Endodermal cell (in vitro differentiated cells): ENCODE measurements at regions not wholly inside any gene's neighbourhood (a gene's known extent, or its start where the extent isn't known, plus 50 kb on each side); places are given as distances from the start of the nearest gene placed in this dataset.

Source experiments
- DNase-seq: peaks from one replicate; pipeline ENCODE4 v3.0.0-alpha.2; 2017
- H3K27ac ChIP-seq: 2 replicates; pipeline ENCODE4 v1.5.1; 2013; ENCODE audit warnings: mild to moderate bottlenecking, low read depth, low read length, moderate library complexity
- H3K27me3 ChIP-seq: 2 replicates; pipeline ENCODE4 v1.6.1; 2013; ENCODE audit warnings: mild to moderate bottlenecking, low read length, moderate library complexity; ENCODE audit not compliant: insufficient read depth, control insufficient read depth, poor library complexity, severe bottlenecking
- H3K36me3 ChIP-seq: 2 replicates; pipeline ENCODE4 v1.7.0; 2013; ENCODE audit warnings: mild to moderate bottlenecking, low read length, moderate library complexity; ENCODE audit not compliant: control insufficient read depth, insufficient read depth
- H3K4me1 ChIP-seq: one replicate; pipeline ENCODE4 v1.7.0; 2013; ENCODE audit warnings: low read length; ENCODE audit not compliant: control insufficient read depth, insufficient read depth
- H3K4me3 ChIP-seq: 2 replicates; pipeline ENCODE4 v1.5.1; 2013; ENCODE audit warnings: mild to moderate bottlenecking, low read length, moderate library complexity
- H3K9ac ChIP-seq: 2 replicates; pipeline ENCODE4 v1.6.1; 2013; ENCODE audit warnings: mild to moderate bottlenecking, low read length, moderate library complexity; ENCODE audit not compliant: poor library complexity, severe bottlenecking; ENCODE audit errors: extremely low read depth
- H3K9me3 ChIP-seq: 2 replicates; pipeline ENCODE4 v1.6.1; 2013; ENCODE audit warnings: mild to moderate bottlenecking, low read length, moderate library complexity; ENCODE audit not compliant: control insufficient read depth
- H3K27ac Mint-ChIP-seq: 2 replicates; pipeline ENCODE4 v1.8.0; 2020; ENCODE audit warnings: mixed read lengths
- H3K27me3 Mint-ChIP-seq: 2 replicates; pipeline ENCODE4 v1.8.0; 2021; ENCODE audit warnings: mild to moderate bottlenecking, mixed read lengths; ENCODE audit not compliant: insufficient read depth
- H3K36me3 Mint-ChIP-seq: 2 replicates; pipeline ENCODE4 v1.8.0; 2020; ENCODE audit warnings: low read depth, mixed read lengths
- H3K4me1 Mint-ChIP-seq: 2 replicates; pipeline ENCODE4 v1.8.0; 2020; ENCODE audit warnings: mixed read lengths
- H3K4me3 Mint-ChIP-seq: 2 replicates; pipeline ENCODE4 v1.8.0; 2020; ENCODE audit warnings: mild to moderate bottlenecking, moderate library complexity, mixed read lengths
- H3K9me3 Mint-ChIP-seq: 2 replicates; pipeline ENCODE4 v1.8.0; 2020; ENCODE audit warnings: mild to moderate bottlenecking, mixed read lengths
- WGBS, 2 experiments: methylation state at CpG; one replicate each; pipeline versions ENCODE4 v1.1.5 to v1.1.7; 2013; ENCODE audit warnings: missing lambda C conversion rate in 2 of 2, mixed read lengths in 1 of 2; ENCODE audit not compliant: insufficient coverage in 1 of 2, insufficient read length in 1 of 2; 5-methylcytosine and 5-hydroxymethylcytosine counted together
- TF ChIP-seq, protein P1 (sequence below): fragments of 200-600 bp; sonication (generic); conservative IDR thresholded peaks from 2 replicates; pipeline ENCODE4 v1.5.0; 2021; ENCODE audit warnings: antibody characterized with exemption, mild to moderate bottlenecking

DNA sequence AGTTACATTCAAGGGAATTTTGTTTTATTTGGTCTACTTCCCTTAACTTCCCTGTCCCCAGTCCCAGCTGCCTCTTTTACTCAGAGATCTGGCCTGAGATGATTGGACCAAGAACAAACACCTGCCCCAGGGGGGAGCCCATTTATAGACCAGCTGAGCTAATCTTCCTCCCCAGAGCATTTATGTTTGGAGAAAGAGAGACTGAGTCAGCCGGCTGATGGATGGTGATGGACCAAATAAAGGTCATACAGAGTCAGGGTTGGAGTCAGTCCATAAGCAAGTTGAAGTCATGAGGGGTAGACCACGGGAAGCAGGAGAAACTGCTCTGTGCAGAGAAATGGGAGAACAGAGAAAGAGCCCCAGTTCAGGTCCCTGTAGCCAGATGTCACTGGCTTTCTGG is 77.7 kb downstream of the TMEM174 start:
- 50 to 78% methylated on average over 1 to 2 of the region's 2 CpGs for WGBS, 2 experiments
- Mint-ChIP-seq H3K9me3 (no peaks in the 10 kb centered on the region), H3K27ac (no peak overlapping the region), H3K36me3 (no peaks in the 10 kb centered on the region), H3K4me1 (peaks cover 18% of the 10 kb centered on the region), H3K4me3 (no peak overlapping the region), H3K27me3 (peaks cover 61% of the 10 kb centered on the region)
- Histone ChIP-seq H3K9me3 (no peaks in the 10 kb centered on the region), H3K4me3 (no peak overlapping the region), H3K9ac (no peak overlapping the region), H3K27me3 (no peaks in the 10 kb centered on the region), H3K4me1 (no peaks in the 10 kb centered on the region), H3K36me3 (no peaks in the 10 kb centered on the region), H3K27ac (no peak overlapping the region)
- TF ChIP-seq, protein P1, sequence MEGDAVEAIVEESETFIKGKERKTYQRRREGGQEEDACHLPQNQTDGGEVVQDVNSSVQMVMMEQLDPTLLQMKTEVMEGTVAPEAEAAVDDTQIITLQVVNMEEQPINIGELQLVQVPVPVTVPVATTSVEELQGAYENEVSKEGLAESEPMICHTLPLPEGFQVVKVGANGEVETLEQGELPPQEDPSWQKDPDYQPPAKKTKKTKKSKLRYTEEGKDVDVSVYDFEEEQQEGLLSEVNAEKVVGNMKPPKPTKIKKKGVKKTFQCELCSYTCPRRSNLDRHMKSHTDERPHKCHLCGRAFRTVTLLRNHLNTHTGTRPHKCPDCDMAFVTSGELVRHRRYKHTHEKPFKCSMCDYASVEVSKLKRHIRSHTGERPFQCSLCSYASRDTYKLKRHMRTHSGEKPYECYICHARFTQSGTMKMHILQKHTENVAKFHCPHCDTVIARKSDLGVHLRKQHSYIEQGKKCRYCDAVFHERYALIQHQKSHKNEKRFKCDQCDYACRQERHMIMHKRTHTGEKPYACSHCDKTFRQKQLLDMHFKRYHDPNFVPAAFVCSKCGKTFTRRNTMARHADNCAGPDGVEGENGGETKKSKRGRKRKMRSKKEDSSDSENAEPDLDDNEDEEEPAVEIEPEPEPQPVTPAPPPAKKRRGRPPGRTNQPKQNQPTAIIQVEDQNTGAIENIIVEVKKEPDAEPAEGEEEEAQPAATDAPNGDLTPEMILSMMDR, result no peak
- no peak for DNase-seq

- 97% methylated on average over 1 of the region's 2 CpGs; no CpG with 5 or more reads in 1 of the 2 experiments for WGBS, 2 experiments
- TF ChIP-seq, protein P1, result no peak
- H3K4me1 Mint-ChIP-seq, result peaks cover 16% of the 10 kb centered on the region
These were observed 69.7 kb downstream of the TMEM174 start for GRCh38 chr5:73242735-73243134.

GRCh38 chr5:73238873-73239272 is 65.9 kb downstream of the TMEM174 start:
- Mint-ChIP-seq H3K9me3 (no peaks in the 10 kb centered on the region), H3K27me3 (peaks cover 45% of the 10 kb centered on the region), H3K4me3 (no peak overlapping the region), H3K4me1 (no peaks in the 10 kb centered on the region), H3K36me3 (no peaks in the 10 kb centered on the region), H3K27ac (no peak overlapping the region)
- WGBS, 2 experiments, result 96 to 100% methylated on average over 1 to 2 of the region's 2 CpGs
- TF ChIP-seq, protein P1, result no peak
- no peaks in the 10 kb centered on the region for H3K9me3 ChIP-seq
- H3K36me3 ChIP-seq, result no peaks in the 10 kb centered on the region
- H3K4me3 ChIP-seq, result no peak overlapping the region
- H3K27ac ChIP-seq, result no peak overlapping the region
- no peak for DNase-seq
- peaks cover 65% of the 10 kb centered on the region for H3K27me3 ChIP-seq
- H3K4me1 ChIP-seq, result no peaks in the 10 kb centered on the region
- H3K9ac ChIP-seq, result no peak overlapping the region

More at GRCh38 chr5:73242735-73243134, 69.7 kb downstream of the TMEM174 start:
- no peak overlapping the region for H3K9ac ChIP-seq
- no peaks in the 10 kb centered on the region for H3K9me3 ChIP-seq
- no peak overlapping the region for H3K27ac ChIP-seq
- H3K36me3 Mint-ChIP-seq, result no peaks in the 10 kb centered on the region
- no peaks in the 10 kb centered on the region for H3K4me1 ChIP-seq
- no peak overlapping the region for H3K27ac Mint-ChIP-seq
- no peaks in the 10 kb centered on the region for H3K36me3 ChIP-seq
- H3K4me3 Mint-ChIP-seq, result no peak overlapping the region
- DNase-seq, result no peak
- H3K27me3 Mint-ChIP-seq, result peaks cover 21% of the 10 kb centered on the region
- no peak overlapping the region for H3K4me3 ChIP-seq
- peaks cover 33% of the 10 kb centered on the region for H3K27me3 ChIP-seq
- no peaks in the 10 kb centered on the region for H3K9me3 Mint-ChIP-seq
